ENCODE measurements at regions not wholly inside any gene's neighbourhood (a gene's known extent, or its start where the extent isn't known, plus 50 kb on each side); places are given as distances from the start of the nearest gene placed in this dataset.
A peak's percentile ranks its signal among the peaks of the same experiment; 100 is the strongest.
"Not testable (repeated sequence)": the region's sequence is repeated elsewhere in the genome, so short reads cannot be mapped to it uniquely, and the experiment has no call there.

GRCh38 chr7:119288416-119288815, 984.6 kb upstream of the KCND2 start:
- no peak for DNase-seq

DNA sequence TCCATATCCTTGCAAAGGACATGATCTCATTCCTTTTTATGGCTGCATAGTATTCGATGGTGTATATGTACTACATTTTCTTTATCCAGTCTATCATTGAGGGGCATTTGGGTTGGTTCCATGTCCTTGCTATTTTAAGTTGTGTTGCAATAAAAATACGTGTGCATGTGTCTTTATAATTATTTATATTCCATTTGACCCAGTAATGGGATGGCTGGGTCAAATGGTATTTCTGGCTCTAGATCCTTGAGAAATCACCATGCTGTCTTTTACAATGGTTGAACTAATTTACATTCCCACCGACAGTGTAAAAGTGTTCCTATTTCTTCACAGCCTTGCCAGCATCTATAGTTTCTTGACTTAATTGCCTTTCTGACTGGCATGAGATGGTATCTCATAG, 972.6 kb upstream of the KCND2 start:
- DNase-seq, result not testable (repeated sequence)

DNA sequence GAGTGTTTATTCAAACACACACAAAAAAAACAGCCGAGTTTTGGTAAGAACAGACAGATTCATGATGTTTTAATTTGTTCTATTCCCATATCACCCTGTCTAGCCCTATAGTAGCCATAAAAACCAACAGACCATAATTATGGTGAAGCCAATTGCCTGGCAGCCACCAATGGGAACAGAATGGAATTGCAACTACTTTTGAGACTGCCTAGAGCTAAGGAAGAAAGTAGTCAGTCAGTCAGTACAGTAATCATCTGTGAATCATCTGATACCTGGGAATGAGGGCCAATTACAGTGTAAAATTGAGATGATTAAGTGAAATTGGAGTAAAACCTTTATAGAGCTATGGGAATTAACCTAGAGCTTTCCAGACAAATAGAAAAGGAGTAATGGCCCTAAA, 952.7 kb upstream of the KCND2 start:
- DNase-seq, result no peak

- no peak for DNase-seq
Measured at GRCh38 chr7:119329715-119330114, 943.3 kb upstream of the KCND2 start.

- no peak for DNase-seq
Measured at GRCh38 chr7:119335405-119335804, 937.6 kb upstream of the KCND2 start.

DNA sequence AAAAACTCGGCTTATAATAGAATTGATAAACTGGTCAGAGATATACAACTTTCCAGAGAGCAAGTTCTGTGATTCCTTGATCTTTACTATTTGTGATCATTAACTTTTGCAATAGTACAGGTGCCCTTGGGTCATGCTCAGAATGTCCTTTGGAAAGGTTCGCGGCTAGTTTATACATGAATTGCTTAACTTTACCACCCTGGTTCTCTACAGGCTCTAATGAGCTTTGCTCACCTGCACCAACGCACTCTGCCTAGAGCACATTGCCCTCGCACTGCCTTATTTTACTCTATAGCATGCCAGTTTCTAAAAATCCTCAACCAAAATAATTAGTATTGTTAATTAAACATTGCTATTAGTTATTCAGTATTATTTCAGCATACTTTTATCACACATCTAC, 931.2 kb upstream of the KCND2 start:
- no peak for DNase-seq

DNA sequence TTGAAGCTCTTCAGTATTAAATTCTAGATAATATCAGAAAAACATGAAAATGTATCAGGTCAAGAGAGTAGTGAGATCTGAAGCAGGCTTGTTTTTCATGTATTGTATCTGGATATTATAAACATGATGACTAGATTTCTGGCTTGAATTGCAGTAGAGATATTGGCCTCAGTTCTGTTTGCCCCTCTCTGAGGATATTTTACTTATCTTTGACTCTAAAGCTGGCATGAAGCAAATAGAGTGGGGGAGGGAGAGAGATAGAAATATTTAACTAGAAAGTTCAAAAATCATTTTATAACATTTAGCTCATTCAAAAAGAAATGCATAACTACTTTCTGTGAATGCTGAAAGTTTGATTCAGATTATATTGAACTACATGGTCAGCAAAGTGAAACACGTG, 929.7 kb upstream of the KCND2 start:
- no peak for DNase-seq

GRCh38 chr7:119344466-119344865, 928.5 kb upstream of the KCND2 start:
- no peak for DNase-seq

- no peak for DNase-seq
Measured at GRCh38 chr7:119348491-119348890, 924.5 kb upstream of the KCND2 start.

GRCh38 chr7:119350334-119350733, 922.6 kb upstream of the KCND2 start:
- DNase-seq, result no peak

DNA sequence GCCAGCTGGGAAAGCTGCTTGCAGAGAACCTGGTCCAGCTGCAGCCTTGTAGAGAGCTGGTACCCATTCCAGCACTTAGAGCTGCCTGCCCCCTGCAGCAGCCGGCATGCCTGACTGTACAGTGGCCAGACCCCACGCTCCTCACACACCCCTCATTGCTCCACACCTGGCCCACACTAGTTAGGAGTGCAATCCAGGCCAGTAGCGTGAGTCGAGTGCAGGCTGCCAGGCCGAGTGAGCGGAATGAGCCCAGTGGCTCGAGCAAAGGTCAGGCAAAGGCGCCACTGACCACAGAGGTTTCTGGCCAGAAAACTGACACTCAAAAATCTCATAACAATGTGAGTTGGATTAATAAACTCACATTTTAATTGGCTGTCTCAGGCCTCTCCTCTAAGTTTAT, 921.7 kb upstream of the KCND2 start:
- no peak for DNase-seq

DNA sequence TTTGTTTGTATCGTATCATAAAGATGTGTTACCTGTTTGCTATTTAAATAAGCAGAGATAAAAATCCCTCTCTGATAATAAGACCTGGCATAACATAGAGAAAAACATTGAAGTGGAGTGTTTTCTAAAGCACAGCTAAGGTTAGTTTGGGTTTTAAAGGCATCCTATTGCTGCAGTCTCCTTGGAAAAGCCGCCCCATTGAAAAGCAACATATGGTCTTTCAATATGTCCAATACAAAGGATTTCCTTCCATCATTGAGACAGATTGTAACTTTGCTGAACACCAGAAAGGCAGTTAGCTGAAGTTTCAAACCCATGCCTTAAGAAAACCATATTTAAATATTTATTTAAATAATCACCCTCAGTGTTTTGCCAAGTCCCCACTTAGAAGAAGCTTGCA, 898.5 kb upstream of the KCND2 start:
- DNase-seq, result no peak

DNA sequence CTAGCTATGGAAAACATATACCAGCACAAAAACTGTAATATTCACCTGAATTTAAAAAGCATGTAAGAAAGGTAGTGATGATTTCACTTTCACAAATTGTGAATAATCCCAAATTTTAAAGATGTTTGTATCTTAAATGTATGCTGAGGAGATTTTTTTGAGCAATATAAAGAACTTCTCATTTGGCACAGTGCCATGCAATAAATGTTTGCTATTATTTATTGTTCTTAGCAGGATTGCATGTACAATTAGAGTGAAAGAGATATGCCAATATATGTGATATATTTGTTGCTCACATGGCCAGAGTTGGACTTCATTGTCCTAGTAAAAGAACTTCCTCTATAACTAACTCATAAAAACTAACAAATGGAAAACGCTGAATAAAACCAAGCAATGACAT, 895.1 kb upstream of the KCND2 start:
- no peak for DNase-seq

DNA sequence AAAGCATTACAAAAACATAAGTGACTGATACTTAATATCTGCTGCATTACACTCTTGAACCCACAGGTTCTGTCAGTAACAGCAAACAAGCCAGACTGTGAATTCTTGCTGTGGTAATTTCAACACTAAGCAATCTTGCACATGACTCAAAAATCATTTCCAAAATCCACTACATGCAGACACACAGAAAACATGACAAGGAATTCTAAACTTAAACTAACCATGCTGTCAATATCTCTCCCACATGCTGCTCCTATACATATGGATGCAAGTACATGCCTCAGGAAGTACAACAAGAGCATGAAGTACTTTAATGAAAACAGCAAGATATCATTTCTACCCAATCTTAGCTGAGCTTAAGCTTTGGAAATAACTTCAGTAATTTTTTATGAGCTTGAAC, 890.2 kb upstream of the KCND2 start:
- no peak for DNase-seq

DNA sequence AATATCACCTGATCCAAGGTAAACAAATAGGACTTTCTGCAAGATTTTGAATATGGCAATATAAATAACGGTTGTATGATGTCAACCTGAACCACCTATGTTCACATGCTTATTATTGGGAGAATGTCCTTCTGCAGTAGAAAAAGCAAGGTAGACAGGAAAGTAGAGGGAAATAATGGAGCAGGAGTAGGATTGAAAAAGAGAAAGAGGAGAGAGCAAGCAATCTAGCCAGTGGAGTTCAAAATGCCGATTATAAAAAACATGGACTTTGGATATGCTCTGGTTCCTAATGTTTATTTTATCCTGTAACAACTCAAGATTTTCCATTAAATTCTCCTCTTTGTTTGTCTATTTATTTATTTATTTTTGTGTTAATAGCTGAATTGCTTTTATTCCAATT, 878.0 kb upstream of the KCND2 start:
- DNase-seq, result no peak

DNA sequence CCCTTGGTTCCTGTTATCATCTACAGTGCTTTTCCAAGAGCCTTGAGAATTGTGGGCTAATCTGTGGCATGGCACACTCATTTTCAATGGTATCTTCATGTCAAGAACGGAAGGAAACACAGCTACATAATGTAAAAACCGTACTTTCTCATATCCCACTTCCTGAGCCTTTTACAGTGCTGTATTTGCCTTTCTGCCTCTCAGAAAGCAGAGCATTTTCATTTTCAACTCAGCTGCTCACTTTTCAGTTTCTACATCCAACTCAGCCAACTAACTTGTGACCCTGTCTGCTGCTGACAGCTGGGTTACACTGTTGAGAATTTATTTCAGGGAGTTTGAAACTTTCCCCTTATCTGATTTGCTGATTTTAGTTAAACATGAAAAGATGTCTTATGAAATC, 875.8 kb upstream of the KCND2 start:
- no peak for DNase-seq

GRCh38 chr7:119408596-119408995, 864.4 kb upstream of the KCND2 start:
- no peak for DNase-seq

DNA sequence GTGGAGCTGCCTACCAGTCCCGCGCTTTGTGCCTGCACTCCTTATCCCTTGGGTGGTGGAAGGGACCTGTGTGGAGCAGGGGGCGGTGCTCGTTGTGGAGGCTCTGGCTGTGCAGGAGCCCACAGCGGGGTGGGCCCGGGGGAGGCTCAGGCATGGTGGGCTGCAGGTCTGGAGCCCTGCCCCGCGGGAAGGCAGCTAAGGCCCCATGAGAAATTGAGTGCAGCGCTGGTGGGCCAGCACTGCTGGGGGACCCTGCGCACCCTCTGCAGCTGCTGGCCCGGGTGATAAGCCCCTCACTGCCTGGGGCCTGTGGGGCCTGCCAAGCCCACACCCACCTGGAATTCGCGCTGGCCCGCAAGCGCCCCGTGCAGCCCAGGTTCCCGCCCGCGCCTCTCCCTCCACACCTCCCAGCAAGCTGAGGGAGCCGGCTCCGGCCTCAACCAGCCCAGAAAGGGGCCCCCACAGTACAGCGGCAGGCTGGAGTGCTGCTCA, 859.6 kb upstream of the KCND2 start:
- peak; percentile 57 for DNase-seq

DNA sequence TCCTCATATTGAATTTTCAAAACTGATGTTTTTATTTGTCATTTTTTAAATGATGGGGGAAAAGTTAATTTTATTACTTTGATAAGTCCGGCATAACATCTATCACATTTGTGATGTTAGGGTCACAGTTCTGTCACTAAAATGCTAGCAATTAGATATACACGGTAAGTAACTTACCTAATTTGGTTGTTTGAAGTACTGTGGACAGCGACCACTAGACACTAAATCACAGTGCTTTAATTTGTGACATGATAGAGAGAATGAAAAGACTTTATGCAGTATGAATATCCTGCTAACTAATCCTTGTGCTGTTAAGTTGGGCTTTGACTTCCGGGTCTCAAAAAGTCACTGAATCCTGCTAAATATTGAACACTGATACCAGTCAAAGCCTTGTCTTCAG, 857.3 kb upstream of the KCND2 start:
- DNase-seq, result no peak

- no peak for DNase-seq
Measured at GRCh38 chr7:119421657-119422056, 851.3 kb upstream of the KCND2 start.

- no peak for DNase-seq
Measured at GRCh38 chr7:119436882-119437281, 836.1 kb upstream of the KCND2 start.

GRCh38 chr7:119438315-119438714, 834.7 kb upstream of the KCND2 start:
- no peak for DNase-seq

GRCh38 chr7:119439192-119439591, 833.8 kb upstream of the KCND2 start:
- no peak for DNase-seq

DNA sequence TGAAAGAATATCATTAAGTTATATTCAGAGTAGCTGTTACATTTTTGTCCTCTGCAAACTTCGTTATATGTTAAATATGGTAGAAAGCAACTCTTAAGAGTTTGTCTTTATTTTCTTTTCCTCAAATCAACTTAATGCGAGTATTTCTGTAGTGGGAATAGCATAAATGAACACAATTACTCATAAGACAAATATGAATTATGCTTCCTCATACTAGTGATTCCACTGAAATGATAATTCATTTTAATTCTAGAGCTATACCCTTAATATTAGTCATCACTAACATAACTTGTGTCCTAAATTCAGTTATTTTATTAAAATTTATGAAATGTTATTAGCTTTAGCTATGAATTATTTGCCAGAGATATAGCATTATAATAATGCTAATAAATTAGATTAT, 820.6 kb upstream of the KCND2 start:
- no peak for DNase-seq

DNA sequence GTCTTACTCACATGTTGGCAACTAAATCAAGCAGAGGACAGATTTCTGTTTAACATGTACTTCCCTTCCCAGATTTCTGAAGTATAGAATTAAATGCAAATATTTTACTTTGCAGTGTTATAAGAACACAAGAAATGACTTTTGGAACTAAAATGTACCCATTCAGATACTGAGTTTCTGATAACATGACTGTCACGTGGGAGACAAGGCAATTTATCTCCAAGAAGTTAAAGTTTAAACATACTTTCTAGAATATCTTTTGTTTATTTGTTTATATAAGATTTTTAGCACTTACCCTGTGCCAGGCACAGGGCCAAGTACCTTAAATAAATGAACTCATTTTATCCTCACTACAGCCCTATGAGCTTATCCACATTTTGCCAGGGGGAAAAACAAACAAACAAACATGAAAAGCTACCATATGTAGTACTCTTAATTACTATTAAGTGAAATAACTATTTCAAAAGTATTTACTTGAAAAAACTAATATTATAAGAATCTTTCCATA, 807.1 kb upstream of the KCND2 start:
- DNase-seq, result no peak
